Sigmoid colon (tissue), 6 donors: ENCODE measurements at regions not wholly inside any gene's neighbourhood (a gene's known extent, or its start where the extent isn't known, plus 50 kb on each side); places are given as distances from the start of the nearest gene placed in this dataset.

ENCODE experiments used
- DNase-seq: peaks from one replicate; pipeline ENCODE4 v3.0.0-alpha.2; 2019
- H3K27ac ChIP-seq, 4 donors: fragments of 200-600 bp; sonication (generic); one replicate each; pipeline ENCODE4 v1.5.1; 2016 to 2019; ENCODE audit warnings: mild to moderate bottlenecking in 1 of 4
- H3K27me3 ChIP-seq, 3 donors: fragments of 200-600 bp; sonication (generic); one replicate each; pipeline ENCODE4 v1.5.1; 2019; ENCODE audit warnings: mild to moderate bottlenecking in 1 of 3
- H3K36me3 ChIP-seq, 4 donors: fragments of 200-600 bp; sonication (generic); one replicate each; pipeline ENCODE4 v1.5.1; 2016 to 2019
- H3K4me1 ChIP-seq, 4 donors: fragments of 200-600 bp; sonication (generic); one replicate each; pipeline ENCODE4 v1.5.1; 2017 to 2019
- H3K4me3 ChIP-seq, 4 donors: fragments of 200-600 bp; sonication (generic); one replicate each; pipeline ENCODE4 v1.5.1; 2017 to 2019; ENCODE audit warnings: mild to moderate bottlenecking in 2 of 4, moderate library complexity in 1 of 4
- H3K9me3 ChIP-seq, 4 donors: fragments of 200-600 bp in 3 of 4; sonication (generic) in 3 of 4; one replicate each; pipeline versions ENCODE4 v1.5.1 to v1.6.1; 2013 to 2019
- CTCF ChIP-seq, 4 experiments: fragments of 450-650 bp in 3 of 4; fragments of 200-600 bp in 1 of 4; IDR thresholded peaks; one replicate each; pipeline ENCODE4 v1.5.1; 2016 to 2019; ENCODE audit warnings: antibody characterized with exemption in 4 of 4, mild to moderate bottlenecking in 3 of 4, moderate library complexity in 2 of 4
- EP300 ChIP-seq, 4 donors: sonication (generic); formaldehyde crosslinking; IDR thresholded peaks; one replicate each; pipeline ENCODE4 v1.6.1; 2017; ENCODE audit warnings: antibody characterized with exemption in 4 of 4
- POLR2A ChIP-seq, 2 donors: fragments of 450-650 bp; IDR thresholded peaks; one replicate each; pipeline ENCODE4 v1.6.1; 2016; ENCODE audit warnings: antibody characterized with exemption in 2 of 2, mild to moderate bottlenecking in 2 of 2, moderate library complexity in 2 of 2
- POLR2AphosphoS5 ChIP-seq, 4 donors: sonication (generic); formaldehyde crosslinking; IDR thresholded peaks; one replicate each; pipeline ENCODE4 v1.6.1; 2017; ENCODE audit warnings: antibody characterized with exemption in 4 of 4
- WGBS, 2 donors: extraction: QIAGEN DNeasy Blood & Tissue Kit; methylation state at CpG; one replicate each; pipeline ENCODE4 v1.1.7; 2013; 5-methylcytosine and 5-hydroxymethylcytosine counted together
- intact Hi-C: fragments of 100-400 bp; cut with DNase I; formaldehyde crosslinking; loops from one replicate; pipeline ENCODE4 v1.15.1; 2023
- donor health status: healthy with polysubstance abuse.
- donor health status: healthy.

- 77 to 89% methylated on average over 3 of the region's 3 CpGs for WGBS, 2 donors
Observed at GRCh38 chr6:91695221-91695620, 1108.3 kb upstream of the MAP3K7 start.

GRCh38 chr6:91694016-91694654, 1107.3 kb upstream of the MAP3K7 start:
- H3K4me3 ChIP-seq, result no peak overlapping the region
- intact Hi-C loops, result no loop called here
- TF ChIP-seq CTCF (IDR thresholded peaks at IDR 0.05) (no peak), POLR2AphosphoS5 (IDR thresholded peaks at IDR 0.05) (no peak), EP300 (IDR thresholded peaks at IDR 0.05) (no peak), POLR2A (IDR thresholded peaks at IDR 0.05) (no peak)
- no peaks in the 10 kb centered on the region for H3K9me3 ChIP-seq
- no peak for DNase-seq
- 56 to 83% methylated on average over 6 of the region's 6 CpGs for WGBS, 2 donors
- H3K4me1 ChIP-seq, result no peaks in the 10 kb centered on the region
- no peaks in the 10 kb centered on the region for H3K27me3 ChIP-seq
- H3K27ac ChIP-seq, result no peak overlapping the region
- H3K36me3 ChIP-seq, result no peaks in the 10 kb centered on the region

More at GRCh38 chr6:91695221-91695620, 1108.3 kb upstream of the MAP3K7 start:
- Histone ChIP-seq H3K27ac (no peak overlapping the region), H3K4me1 (no peaks in the 10 kb centered on the region), H3K36me3 (no peaks in the 10 kb centered on the region), H3K4me3 (no peak overlapping the region), H3K27me3 (no peaks in the 10 kb centered on the region), H3K9me3 (no peaks in the 10 kb centered on the region)
- TF ChIP-seq EP300 (IDR thresholded peaks at IDR 0.05) (no peak), CTCF (IDR thresholded peaks at IDR 0.05) (no peak), POLR2AphosphoS5 (IDR thresholded peaks at IDR 0.05) (no peak), POLR2A (IDR thresholded peaks at IDR 0.05) (no peak)
- no peak for DNase-seq
- intact Hi-C loops, result no loop called here

- no peaks in the 10 kb centered on the region for H3K27me3 ChIP-seq
- 91 to 94% methylated on average over 6 of the region's 6 CpGs for WGBS, 2 donors
- H3K36me3 ChIP-seq, result no peaks in the 10 kb centered on the region
- H3K27ac ChIP-seq, result no peak overlapping the region
- H3K9me3 ChIP-seq, result no peaks in the 10 kb centered on the region
- H3K4me3 ChIP-seq, result no peak overlapping the region
- no peaks in the 10 kb centered on the region for H3K4me1 ChIP-seq
- no peak for TF ChIP-seq POLR2A (IDR thresholded peaks at IDR 0.05)
- no peak for DNase-seq
- intact Hi-C loops, result no loop called here
Observed at GRCh38 chr6:91691449-91691848, 1104.6 kb upstream of the MAP3K7 start.

GRCh38 chr6:91683240-91683639, 1096.4 kb upstream of the MAP3K7 start:
- no peak for DNase-seq
- TF ChIP-seq CTCF (IDR thresholded peaks at IDR 0.05) (no peak), EP300 (IDR thresholded peaks at IDR 0.05) (no peak), POLR2A (IDR thresholded peaks at IDR 0.05) (no peak), POLR2AphosphoS5 (IDR thresholded peaks at IDR 0.05) (no peak)
- H3K27ac ChIP-seq, result no peak overlapping the region
- H3K4me1 ChIP-seq, result no peaks in the 10 kb centered on the region
- H3K36me3 ChIP-seq, result no peaks in the 10 kb centered on the region
- no peaks in the 10 kb centered on the region for H3K27me3 ChIP-seq
- H3K9me3 ChIP-seq, result no peaks in the 10 kb centered on the region
- 82 to 87% methylated on average over 4 of the region's 4 CpGs for WGBS, 2 donors
- intact Hi-C loops, result no loop called here
- no peak overlapping the region for H3K4me3 ChIP-seq

GRCh38 chr6:91681296-91681695, 1094.4 kb upstream of the MAP3K7 start:
- no peak for DNase-seq
- intact Hi-C loops, result no loop called here
- no peaks in the 10 kb centered on the region for H3K36me3 ChIP-seq
- WGBS, 2 donors, result 74 to 82% methylated on average over 7 of the region's 7 CpGs
- TF ChIP-seq EP300 (IDR thresholded peaks at IDR 0.05) (no peak), CTCF (IDR thresholded peaks at IDR 0.05) (no peak), POLR2AphosphoS5 (IDR thresholded peaks at IDR 0.05) (no peak), POLR2A (IDR thresholded peaks at IDR 0.05) (no peak)
- H3K27ac ChIP-seq, result no peak overlapping the region
- H3K9me3 ChIP-seq, result no peaks in the 10 kb centered on the region
- no peaks in the 10 kb centered on the region for H3K27me3 ChIP-seq
- H3K4me3 ChIP-seq, result no peak overlapping the region
- no peaks in the 10 kb centered on the region for H3K4me1 ChIP-seq
